GM21447 (cell line): ENCODE measurements at regions not wholly inside any gene's neighbourhood (a gene's known extent, or its start where the extent isn't known, plus 50 kb on each side); places are given as distances from the start of the nearest gene placed in this dataset.

Experiments used
- ATAC-seq: cut with Tn5 transposase; IDR thresholded peaks from one replicate; pipeline ENCODE4 v1.9.1; 2021; ENCODE audit not compliant: unreplicated experiment

DNA sequence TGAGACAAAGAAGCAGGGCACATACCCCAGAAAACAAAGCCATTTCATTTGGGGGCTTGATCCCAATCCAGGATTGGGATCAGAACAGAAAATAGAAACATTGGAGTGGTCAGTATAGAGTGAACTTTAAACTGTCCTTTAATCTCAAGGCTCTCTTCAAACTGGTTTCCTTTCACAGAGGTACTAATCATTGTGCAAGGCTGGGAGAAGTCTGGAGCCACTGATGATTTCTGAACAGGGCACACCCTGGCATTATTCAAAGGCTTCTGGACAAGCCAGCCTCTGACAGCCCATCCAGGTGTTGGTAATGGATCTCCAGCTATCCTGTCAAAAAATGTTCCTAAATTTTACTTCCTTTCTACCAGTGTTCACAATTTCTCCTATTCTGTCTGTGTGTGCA is 244.5 kb downstream of the DDX3Y start:
- no peak for ATAC-seq

DNA sequence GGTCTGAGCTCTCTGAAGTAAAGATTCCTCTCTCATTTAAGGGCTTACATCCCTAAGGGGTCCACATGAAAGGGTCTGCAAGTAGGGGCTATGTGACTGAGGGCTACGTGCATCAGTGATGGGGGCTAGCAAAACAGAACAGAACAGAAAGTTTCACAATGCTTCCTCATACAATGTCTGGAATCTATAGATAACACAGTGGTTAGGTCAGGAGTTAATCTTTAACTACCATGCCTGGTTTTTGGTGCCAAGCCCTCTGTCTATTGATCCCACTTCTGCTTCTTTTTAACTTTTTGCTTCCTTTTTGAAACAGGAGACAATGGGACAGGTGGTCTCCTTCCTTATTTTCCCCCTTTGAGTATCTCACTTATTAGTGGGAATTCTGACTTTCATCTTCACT is 263.0 kb downstream of the DDX3Y start:
- no peak for ATAC-seq

DNA sequence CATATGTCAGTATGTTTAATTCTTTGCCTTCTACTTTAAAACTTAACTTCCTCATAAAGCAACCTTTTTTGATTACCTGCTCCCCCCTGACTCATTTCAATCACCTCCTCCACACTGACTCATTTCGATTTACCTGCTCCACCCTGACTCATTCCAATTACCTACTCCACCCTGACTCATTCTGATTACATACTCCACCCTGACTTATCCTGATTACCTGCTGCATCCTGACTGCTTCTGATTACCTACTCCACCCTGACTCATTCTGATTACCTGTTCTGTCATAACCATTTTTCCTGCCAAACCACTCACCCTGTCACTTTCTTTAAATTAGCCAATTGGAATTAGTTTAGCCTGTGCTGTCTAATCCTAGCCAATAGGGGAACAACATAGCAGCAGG is 263.6 kb downstream of the DDX3Y start:
- no peak for ATAC-seq
